Mesendoderm (in vitro differentiated cells): ENCODE measurements at regions not wholly inside any gene's neighbourhood (a gene's known extent, or its start where the extent isn't known, plus 50 kb on each side); places are given as distances from the start of the nearest gene placed in this dataset.
"Not testable (repeated sequence)": the region's sequence is repeated elsewhere in the genome, so short reads cannot be mapped to it uniquely, and the experiment has no call there.

Experiments used
- DNase-seq: peaks from one replicate; pipeline ENCODE4 v3.0.0; 2013
- H2AK5ac ChIP-seq: 2 replicates; pipeline ENCODE4 v1.6.1; 2013; ENCODE audit warnings: low read length, inconsistent platforms
- H2BK120ac ChIP-seq: 2 replicates; pipeline ENCODE4 v1.6.1; 2013; ENCODE audit warnings: low read depth, mild to moderate bottlenecking, low read length, moderate library complexity, mixed read lengths
- H2BK15ac ChIP-seq: replicated peaks from 2 replicates; pipeline ENCODE4 v1.6.1; 2013; ENCODE audit warnings: low read depth, mild to moderate bottlenecking, moderate library complexity
- H2BK5ac ChIP-seq: 2 replicates; pipeline ENCODE4 v1.6.1; 2013; ENCODE audit warnings: low read length, inconsistent platforms
- H3K18ac ChIP-seq: 2 replicates; pipeline ENCODE4 v1.6.1; 2013; ENCODE audit warnings: mild to moderate bottlenecking, low read length, mixed read lengths
- H3K23ac ChIP-seq: one replicate; pipeline ENCODE4 v1.6.1; 2013; ENCODE audit warnings: low read length
- H3K27ac ChIP-seq: 2 replicates; pipeline ENCODE4 v1.5.1; 2013; ENCODE audit warnings: low read depth, mild to moderate bottlenecking, inconsistent platforms, low read length, moderate library complexity
- H3K27me3 ChIP-seq: 2 replicates; pipeline ENCODE4 v1.6.1; 2013; ENCODE audit warnings: low read length, control low read depth, mild to moderate bottlenecking, inconsistent platforms; ENCODE audit not compliant: insufficient read depth, poor library complexity
- H3K36me3 ChIP-seq: 2 replicates; pipeline ENCODE4 v1.6.1; 2013; ENCODE audit warnings: low read length, inconsistent platforms; ENCODE audit not compliant: control insufficient read depth, insufficient read depth
- H3K4ac ChIP-seq: one replicate; pipeline ENCODE4 v1.6.1; 2013; ENCODE audit warnings: low read depth, mild to moderate bottlenecking, low read length, moderate library complexity
- H3K4me1 ChIP-seq: 2 replicates; pipeline ENCODE4 v1.6.1; 2013; ENCODE audit warnings: low read depth, low read length, inconsistent platforms; ENCODE audit not compliant: control insufficient read depth
- H3K4me2 ChIP-seq: 2 replicates; pipeline ENCODE4 v1.6.1; 2013; ENCODE audit warnings: low read length
- H3K4me3 ChIP-seq: 2 replicates; pipeline ENCODE4 v1.5.1; 2013; ENCODE audit warnings: mild to moderate bottlenecking, low read length
- H3K56ac ChIP-seq: one replicate; pipeline ENCODE4 v1.6.1; 2013; ENCODE audit warnings: low read length
- H3K79me1 ChIP-seq: 2 replicates; pipeline ENCODE4 v1.6.1; 2013; ENCODE audit warnings: low read length, inconsistent platforms
- H3K79me2 ChIP-seq: 2 replicates; pipeline ENCODE4 v1.6.1; 2013; ENCODE audit warnings: mild to moderate bottlenecking, low read length; ENCODE audit not compliant: control insufficient read depth, insufficient read depth
- H3K9ac ChIP-seq: 2 replicates; pipeline ENCODE4 v1.6.1; 2013; ENCODE audit warnings: low read length, inconsistent platforms
- H4K5ac ChIP-seq: one replicate; pipeline ENCODE4 v1.6.1; 2013; ENCODE audit warnings: low read length
- H4K8ac ChIP-seq: one replicate; pipeline ENCODE4 v1.6.1; 2013; ENCODE audit warnings: low read depth, mild to moderate bottlenecking, control low read depth, low read length, moderate library complexity
- WGBS: extraction: QIAGEN DNeasy Blood & Tissue Kit; methylation state at CpG from one replicate; pipeline ENCODE4 v1.1.7; 2013; ENCODE audit warnings: low lambda C conversion rate, missing lambda C conversion rate; ENCODE audit not compliant: insufficient coverage; ENCODE audit errors: extremely low coverage; 5-methylcytosine and 5-hydroxymethylcytosine counted together

DNA sequence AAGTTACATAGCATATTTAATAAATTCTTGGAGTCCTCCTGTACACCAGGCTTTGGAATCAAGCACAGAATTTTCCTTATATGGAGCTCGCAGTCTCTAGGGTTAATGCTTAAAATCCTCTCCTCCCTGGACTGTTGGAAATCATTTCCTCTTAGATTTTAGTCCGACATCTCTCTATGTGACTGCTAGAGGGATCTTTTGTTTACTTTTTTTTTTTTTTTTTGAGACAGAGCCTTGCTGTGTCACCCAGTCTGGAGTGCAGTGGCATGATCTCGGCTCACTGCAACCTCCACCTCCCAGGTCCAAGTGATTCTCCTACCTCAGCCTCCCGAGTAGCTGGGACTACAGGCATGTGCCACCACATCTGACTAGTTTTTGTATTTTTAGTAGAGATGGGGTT lies 84.1 kb upstream of the UMPS start:
- H4K8ac ChIP-seq, H3K9ac ChIP-seq, DNase-seq, H3K56ac ChIP-seq, H3K27me3 ChIP-seq, H2AK5ac ChIP-seq, H2BK5ac ChIP-seq, H3K4me1 ChIP-seq, H3K4ac ChIP-seq, H3K79me1 ChIP-seq, H3K23ac ChIP-seq, H2BK120ac ChIP-seq, H3K79me2 ChIP-seq, H3K36me3 ChIP-seq, H3K27ac ChIP-seq, H4K5ac ChIP-seq, H3K18ac ChIP-seq, H3K4me3 ChIP-seq, H2BK15ac ChIP-seq, H3K4me2 ChIP-seq: not testable (repeated sequence)
- WGBS: no CpG with 5 or more reads among the region's 4 CpGs

DNA sequence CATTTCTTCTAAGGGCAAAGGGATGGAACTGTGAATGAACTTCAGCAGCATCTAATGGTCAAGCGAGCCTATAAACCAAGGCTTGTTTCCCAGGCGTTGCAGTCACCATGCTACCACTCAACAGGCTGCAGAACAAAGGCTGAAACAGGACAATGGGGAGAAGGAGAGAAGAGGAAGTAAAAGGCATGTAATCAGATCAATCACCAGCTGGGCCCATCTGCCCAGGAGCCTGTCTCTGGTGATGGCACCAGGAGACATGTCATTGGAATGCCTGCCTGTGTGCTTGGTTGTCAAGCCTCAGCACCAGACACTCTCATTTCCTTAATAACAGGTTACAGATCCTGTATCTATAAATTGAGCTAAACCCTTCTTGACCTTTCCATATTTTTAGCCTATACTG lies 81.7 kb upstream of the UMPS start:
- Histone ChIP-seq H3K79me1 (no peaks in the 10 kb centered on the region), H3K27ac (no peak overlapping the region), H3K4ac (no peak overlapping the region), H4K5ac (no peak overlapping the region), H3K4me1 (peaks cover 2% of the 10 kb centered on the region), H3K36me3 (no peaks in the 10 kb centered on the region), H3K23ac (no peak overlapping the region), H2AK5ac (no peak overlapping the region), H3K4me2 (no peak overlapping the region), H3K79me2 (no peaks in the 10 kb centered on the region), H3K56ac (no peak overlapping the region), H3K27me3 (no peaks in the 10 kb centered on the region), H2BK120ac (no peak overlapping the region), H2BK5ac (no peak overlapping the region), H3K4me3 (no peak overlapping the region), H3K18ac (no peak overlapping the region), H2BK15ac (no peak overlapping the region), H3K9ac (no peak overlapping the region), H4K8ac (no peak overlapping the region)
- peak; percentile 71 for DNase-seq
- WGBS: no CpG with 5 or more reads among the region's 2 CpGs

GRCh38 chr3:124650798-124651197 lies 79.5 kb upstream of the UMPS start:
- H4K5ac ChIP-seq: no peak overlapping the region
- no peak overlapping the region for H3K56ac ChIP-seq
- peak overlapping the region; percentile 10 for H3K23ac ChIP-seq
- DNase-seq: no peak
- no peak overlapping the region for H2BK120ac ChIP-seq
- H3K27me3 ChIP-seq: no peaks in the 10 kb centered on the region
- no CpG with 5 or more reads among the region's 4 CpGs for WGBS
- no peaks in the 10 kb centered on the region for H3K79me1 ChIP-seq
- no peak overlapping the region for H3K4me3 ChIP-seq
- H4K8ac ChIP-seq: no peak overlapping the region
- H3K4me1 ChIP-seq: peaks cover 2% of the 10 kb centered on the region
- no peak overlapping the region for H2BK15ac ChIP-seq
- H3K79me2 ChIP-seq: no peaks in the 10 kb centered on the region
- H3K4me2 ChIP-seq: no peak overlapping the region
- H3K36me3 ChIP-seq: no peaks in the 10 kb centered on the region
- no peak overlapping the region for H3K18ac ChIP-seq
- no peak overlapping the region for H2AK5ac ChIP-seq
- H2BK5ac ChIP-seq: no peak overlapping the region
- no peak overlapping the region for H3K4ac ChIP-seq
- no peak overlapping the region for H3K27ac ChIP-seq
- no peak overlapping the region for H3K9ac ChIP-seq

DNA sequence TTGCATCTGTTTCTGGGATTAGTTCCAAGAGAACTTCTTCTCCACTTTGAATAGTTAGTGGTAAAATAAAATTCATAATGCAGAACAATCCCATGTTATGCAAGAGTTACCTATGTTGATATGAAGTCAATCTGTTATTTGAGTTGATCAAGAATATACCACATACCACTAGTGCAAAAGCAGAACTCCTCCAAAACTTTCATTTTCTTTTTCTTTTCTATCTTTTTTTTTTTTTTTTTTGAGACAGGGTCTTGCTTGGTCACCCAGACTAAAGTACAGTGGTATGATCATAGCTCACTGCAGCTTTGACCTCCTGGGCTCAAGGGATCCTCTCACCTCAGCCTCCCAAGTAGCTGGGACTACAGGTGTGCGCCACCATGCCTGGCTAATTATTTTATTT lies 78.8 kb upstream of the UMPS start:
- not testable (repeated sequence) for DNase-seq, H3K56ac ChIP-seq, H3K36me3 ChIP-seq, H2BK15ac ChIP-seq, H2BK120ac ChIP-seq, H3K4ac ChIP-seq, H3K27me3 ChIP-seq, H4K5ac ChIP-seq, H2AK5ac ChIP-seq, H3K23ac ChIP-seq, H3K79me2 ChIP-seq, H4K8ac ChIP-seq, H3K4me1 ChIP-seq, H3K27ac ChIP-seq, H3K9ac ChIP-seq, H3K18ac ChIP-seq, H3K4me3 ChIP-seq, H3K79me1 ChIP-seq, H2BK5ac ChIP-seq, H3K4me2 ChIP-seq
- WGBS: no CpG with 5 or more reads among the region's 1 CpG

- H2BK5ac ChIP-seq: no peak overlapping the region
- H3K4me2 ChIP-seq: no peak overlapping the region
- no peak overlapping the region for H2BK15ac ChIP-seq
- H3K27ac ChIP-seq: no peak overlapping the region
- no peak overlapping the region for H3K23ac ChIP-seq
- H3K36me3 ChIP-seq: no peaks in the 10 kb centered on the region
- H2AK5ac ChIP-seq: no peak overlapping the region
- no peak overlapping the region for H3K4ac ChIP-seq
- H4K5ac ChIP-seq: no peak overlapping the region
- H3K56ac ChIP-seq: no peak overlapping the region
- no peak overlapping the region for H3K4me3 ChIP-seq
- H3K4me1 ChIP-seq: peaks cover 2% of the 10 kb centered on the region
- DNase-seq: no peak
- no peak overlapping the region for H3K9ac ChIP-seq
- no peak overlapping the region for H2BK120ac ChIP-seq
- H3K79me1 ChIP-seq: no peaks in the 10 kb centered on the region
- no peaks in the 10 kb centered on the region for H3K27me3 ChIP-seq
- peak overlapping the region; percentile 39 for H4K8ac ChIP-seq
- no peak overlapping the region for H3K18ac ChIP-seq
- H3K79me2 ChIP-seq: no peaks in the 10 kb centered on the region
Measured at GRCh38 chr3:124652009-124652408, 78.2 kb upstream of the UMPS start.

DNA sequence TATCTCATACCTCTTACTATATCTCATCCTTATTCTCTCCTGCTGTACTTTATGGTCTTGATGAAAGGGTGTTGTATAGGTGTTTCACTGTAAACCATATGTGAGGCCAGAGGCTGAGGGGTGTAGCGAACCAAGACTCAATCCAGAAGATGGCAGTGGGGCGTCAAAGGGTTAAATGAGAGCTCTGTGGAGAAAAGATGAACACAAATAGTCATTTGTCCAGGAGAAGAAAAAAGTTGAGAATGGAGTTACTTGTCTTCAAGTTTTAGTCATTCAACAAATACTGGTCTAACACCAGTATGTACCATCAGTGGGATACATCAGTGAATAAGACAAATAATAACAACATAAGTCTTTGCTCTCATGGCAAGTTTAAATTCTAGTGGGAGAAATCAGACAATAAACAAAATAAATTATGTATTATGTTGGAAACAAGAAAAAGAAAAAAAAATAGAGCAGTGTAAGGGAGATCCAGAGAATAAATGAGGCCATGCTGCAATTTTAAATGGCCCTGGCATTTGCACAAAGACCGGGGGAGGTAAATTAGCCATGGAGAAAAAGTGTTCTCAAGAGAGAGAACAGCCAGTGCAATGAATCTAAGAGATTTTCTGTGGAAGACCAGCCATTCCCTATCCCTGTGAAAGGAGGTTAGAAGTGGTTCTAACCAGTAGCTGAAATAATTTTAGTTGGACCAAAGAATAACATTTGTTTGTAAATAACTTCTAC lies 77.0 kb upstream of the UMPS start:
- Histone ChIP-seq H3K36me3 (peaks cover under 1% of the 10 kb centered on the region), H3K9ac (no peak overlapping the region), H3K18ac (no peak overlapping the region), H3K79me1 (no peaks in the 10 kb centered on the region), H2BK5ac (no peak overlapping the region), H3K4me1 (peaks cover 2% of the 10 kb centered on the region), H2AK5ac (no peak overlapping the region), H3K27ac (no peak overlapping the region), H3K27me3 (no peaks in the 10 kb centered on the region), H3K79me2 (no peaks in the 10 kb centered on the region), H3K4me3 (no peak overlapping the region), H3K23ac (no peak overlapping the region), H4K8ac (no peak overlapping the region), H3K56ac (no peak overlapping the region), H4K5ac (no peak overlapping the region), H2BK120ac (no peak overlapping the region), H3K4ac (no peak overlapping the region), H3K4me2 (no peak overlapping the region), H2BK15ac (no peak overlapping the region)
- no peak for DNase-seq
- WGBS: no CpG with 5 or more reads among the region's 3 CpGs
